ENCODE measurements at regions not wholly inside any gene's neighbourhood (a gene's known extent, or its start where the extent isn't known, plus 50 kb on each side); places are given as distances from the start of the nearest gene placed in this dataset.
"Not testable (repeated sequence)": the region's sequence is repeated elsewhere in the genome, so short reads cannot be mapped to it uniquely, and the experiment has no call there.

DNA sequence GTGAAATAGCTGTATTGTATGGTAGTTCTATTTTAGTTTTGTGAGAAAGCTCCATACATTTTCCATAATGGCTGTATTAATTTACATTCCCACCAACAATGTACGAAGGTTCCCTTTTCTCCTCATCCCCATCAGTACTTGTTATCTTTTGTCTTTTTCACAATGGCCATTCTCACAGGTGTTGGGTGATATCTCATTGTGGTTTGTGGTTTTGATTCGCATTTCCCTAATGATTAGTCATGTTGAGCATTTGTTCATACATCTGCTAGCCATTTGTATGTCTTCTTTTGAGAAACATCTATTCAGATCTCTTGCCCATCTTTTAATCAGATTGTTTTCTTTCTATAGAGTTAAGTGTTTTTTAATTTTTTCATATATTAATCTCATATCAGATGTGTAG lies 931.9 kb downstream of the IGSF11 start:
- peak; percentile 39 for DNase-seq (ENCODE audit: low read depth, low spot score)
- H3K27ac ChIP-seq: no peak overlapping the region

DNA sequence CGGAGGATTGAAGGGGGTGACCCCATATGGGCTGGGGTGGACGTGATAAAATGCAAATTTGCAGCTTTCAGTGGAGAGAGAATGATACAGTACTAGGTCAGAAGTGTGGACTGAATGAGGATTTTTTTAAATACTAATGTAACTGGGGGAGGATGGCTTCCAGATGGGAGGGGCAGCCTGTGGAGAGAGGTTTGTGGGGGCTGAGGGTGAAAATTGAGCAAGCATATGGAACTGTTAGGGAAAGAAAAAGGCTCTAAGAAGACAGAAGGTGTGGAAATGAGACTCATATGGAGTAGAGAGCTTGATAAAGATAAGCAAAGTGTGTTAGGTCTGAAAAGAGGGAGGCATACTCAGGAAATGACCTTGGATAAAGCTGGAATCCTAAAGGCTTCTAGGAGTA lies 926.4 kb downstream of the IGSF11 start:
- DNase-seq (ENCODE audit: low read depth, low spot score): no peak
- H3K27ac ChIP-seq: no peak overlapping the region

DNA sequence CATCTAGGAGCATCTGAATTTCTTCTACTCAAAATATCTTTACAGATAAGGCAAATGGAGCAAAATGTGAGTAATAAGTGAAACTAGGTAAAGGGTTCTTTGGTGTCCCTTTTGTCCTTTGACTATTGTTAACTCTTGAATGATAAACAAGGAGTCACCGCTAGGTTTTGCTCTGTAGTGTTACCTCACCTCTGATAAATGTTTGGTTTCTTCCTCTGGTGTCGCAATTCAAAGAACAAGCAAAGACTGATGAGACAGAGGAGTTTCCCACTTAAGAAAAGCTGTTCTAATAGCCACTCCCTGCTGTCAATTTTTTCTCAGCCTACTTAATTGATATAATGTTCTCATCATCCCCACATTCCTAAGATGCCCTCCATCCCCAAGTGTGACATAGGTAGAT lies 925.9 kb downstream of the IGSF11 start:
- H3K27ac ChIP-seq: no peak overlapping the region
- DNase-seq (ENCODE audit: low read depth, low spot score): peak; percentile 14

DNA sequence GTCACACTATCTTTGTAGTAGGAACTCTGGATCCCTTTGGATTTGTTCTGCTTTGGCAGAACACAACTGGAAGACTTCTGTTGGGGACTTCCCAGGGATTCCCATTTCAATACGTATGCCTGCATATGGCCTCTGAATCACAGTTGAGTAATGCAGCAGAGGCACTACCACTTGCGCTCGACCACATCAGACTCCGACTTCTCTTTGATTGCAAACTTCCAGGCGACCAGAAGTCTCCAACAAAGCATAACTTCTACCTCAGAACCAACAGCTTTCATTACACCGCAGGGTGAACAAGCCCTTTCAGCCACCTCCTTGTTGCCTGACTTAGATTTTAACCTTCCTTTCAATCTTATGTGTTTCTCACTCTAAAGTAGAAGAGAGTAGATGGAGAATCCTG lies 924.4 kb downstream of the IGSF11 start:
- H3K27ac ChIP-seq: no peak overlapping the region
- no peak for DNase-seq (ENCODE audit: low read depth, low spot score)

DNA sequence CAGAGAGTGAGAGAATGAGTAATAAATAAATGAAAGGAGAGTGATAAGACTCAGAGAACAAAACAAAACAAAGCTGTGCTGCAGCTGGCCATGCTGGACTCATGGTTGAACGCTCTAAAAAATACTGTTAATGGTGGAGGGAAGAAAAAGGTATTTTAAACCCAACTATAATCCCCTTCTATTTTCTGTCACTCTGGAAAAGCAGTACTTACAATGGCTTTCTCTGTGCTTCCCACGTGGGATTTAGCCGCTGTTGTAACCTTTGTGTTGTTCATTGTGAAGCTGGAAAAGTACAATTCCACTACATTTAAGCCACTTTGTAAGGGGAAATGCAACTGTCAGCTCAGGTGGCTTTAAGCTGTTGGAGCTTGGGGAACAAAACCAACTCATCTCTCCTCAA lies 917.7 kb downstream of the IGSF11 start:
- no peak overlapping the region for H3K27ac ChIP-seq

DNA sequence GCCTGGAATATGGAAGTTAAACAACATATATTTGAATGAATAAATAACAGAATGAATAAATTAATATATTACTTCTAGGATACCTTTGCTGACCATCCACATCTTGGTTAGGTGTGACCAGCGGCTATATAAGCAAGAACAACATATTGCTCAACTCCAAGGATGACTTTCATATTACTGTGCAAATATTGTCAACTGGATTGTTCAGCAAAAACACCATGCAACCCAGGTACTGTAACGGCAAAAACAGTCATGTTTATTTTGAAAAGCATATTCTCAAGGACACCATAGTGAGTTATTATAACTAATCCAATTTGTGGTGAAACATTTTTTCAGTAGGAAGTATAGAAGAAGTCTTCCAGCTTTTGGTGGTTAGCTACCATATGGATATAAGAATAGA lies 907.9 kb downstream of the IGSF11 start:
- no peak overlapping the region for H3K27ac ChIP-seq
- no peak for DNase-seq (ENCODE audit: low read depth, low spot score)

More for the DNA sequence above, 917.7 kb downstream of the IGSF11 start:
- no peak for DNase-seq (ENCODE audit: low read depth, low spot score)

DNA sequence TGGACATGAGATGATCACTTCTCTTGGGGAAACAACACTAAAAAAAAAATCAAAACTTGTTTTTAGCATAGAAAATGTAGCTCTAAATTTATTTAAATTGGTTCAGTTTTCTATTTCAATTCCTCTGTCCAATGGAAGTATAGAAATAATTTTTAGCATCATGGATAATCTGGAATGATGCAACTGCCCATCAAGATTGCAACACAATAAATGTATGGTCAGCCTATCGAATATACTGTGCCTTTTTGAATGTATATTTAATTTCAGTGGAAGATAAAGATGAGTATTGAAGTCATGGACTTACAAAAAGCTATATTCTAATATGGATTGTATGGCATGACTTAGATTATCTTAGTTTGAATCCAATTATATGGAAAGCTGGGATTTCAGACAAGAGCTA lies 906.7 kb downstream of the IGSF11 start:
- no peak overlapping the region for H3K27ac ChIP-seq
- no peak for DNase-seq (ENCODE audit: low read depth, low spot score)

DNA sequence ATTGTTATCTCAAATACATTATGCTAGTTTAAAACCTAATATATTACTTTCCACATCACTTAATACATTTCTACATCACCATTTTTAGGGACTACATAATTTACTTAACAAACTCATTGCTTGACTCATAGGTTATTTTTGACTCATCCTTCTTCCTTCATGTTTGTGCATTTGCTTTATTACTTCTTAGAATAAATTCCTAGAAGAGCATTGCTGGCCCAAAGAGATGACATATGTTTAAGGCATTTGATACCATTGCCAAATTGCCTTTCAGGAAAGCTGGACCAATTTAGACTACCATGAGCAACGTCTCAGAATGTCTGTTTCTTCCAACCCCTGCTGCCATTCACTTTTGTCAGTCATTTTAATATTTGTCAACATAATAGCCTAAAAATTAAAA lies 905.8 kb downstream of the IGSF11 start:
- DNase-seq (ENCODE audit: low read depth, low spot score): peak; percentile 51

DNA sequence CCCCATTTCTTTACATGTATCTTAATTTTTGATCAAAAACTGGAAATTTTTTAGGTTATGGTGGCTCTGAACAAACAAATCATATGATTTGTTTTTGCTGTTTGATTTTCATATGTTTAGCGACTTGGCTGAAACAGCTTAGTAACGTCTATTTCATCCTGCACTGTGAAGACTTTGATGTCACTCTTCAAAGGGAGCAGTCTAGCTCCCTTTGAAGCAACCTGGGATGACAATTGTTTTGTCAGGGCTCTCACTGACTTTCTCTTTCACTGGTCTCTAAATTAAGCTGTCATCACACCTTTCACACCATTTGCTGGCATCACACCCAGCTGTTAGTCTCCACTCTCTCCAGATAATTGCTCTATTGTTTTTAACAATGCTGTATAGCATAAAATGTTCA lies 896.9 kb downstream of the IGSF11 start:
- no peak for DNase-seq (ENCODE audit: low read depth, low spot score)
- no peak overlapping the region for H3K27ac ChIP-seq

More for the DNA sequence above, 905.8 kb downstream of the IGSF11 start:
- no peak overlapping the region for H3K27ac ChIP-seq

DNA sequence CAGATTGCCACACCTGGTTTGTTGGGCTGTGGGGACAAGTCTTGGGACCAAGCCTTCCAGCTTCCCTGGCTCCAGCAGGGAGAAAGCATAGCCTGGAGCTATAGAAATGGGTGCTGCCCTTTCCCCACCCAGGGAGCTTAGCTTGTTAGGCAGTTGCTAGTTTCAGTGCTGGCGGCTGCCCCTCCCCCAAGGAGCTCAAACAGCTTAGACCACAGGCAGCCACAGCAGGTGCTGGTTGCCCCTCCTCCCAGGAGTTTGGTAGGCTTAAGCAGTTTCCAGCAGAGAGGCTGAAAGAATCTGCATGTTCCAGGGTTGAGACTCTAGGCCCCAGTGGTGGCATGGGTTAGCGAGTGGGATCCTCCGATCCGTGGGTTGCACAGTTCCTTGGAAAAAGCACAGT lies 889.7 kb downstream of the IGSF11 start:
- DNase-seq (ENCODE audit: low read depth, low spot score): no peak
- H3K27ac ChIP-seq: no peak overlapping the region

DNA sequence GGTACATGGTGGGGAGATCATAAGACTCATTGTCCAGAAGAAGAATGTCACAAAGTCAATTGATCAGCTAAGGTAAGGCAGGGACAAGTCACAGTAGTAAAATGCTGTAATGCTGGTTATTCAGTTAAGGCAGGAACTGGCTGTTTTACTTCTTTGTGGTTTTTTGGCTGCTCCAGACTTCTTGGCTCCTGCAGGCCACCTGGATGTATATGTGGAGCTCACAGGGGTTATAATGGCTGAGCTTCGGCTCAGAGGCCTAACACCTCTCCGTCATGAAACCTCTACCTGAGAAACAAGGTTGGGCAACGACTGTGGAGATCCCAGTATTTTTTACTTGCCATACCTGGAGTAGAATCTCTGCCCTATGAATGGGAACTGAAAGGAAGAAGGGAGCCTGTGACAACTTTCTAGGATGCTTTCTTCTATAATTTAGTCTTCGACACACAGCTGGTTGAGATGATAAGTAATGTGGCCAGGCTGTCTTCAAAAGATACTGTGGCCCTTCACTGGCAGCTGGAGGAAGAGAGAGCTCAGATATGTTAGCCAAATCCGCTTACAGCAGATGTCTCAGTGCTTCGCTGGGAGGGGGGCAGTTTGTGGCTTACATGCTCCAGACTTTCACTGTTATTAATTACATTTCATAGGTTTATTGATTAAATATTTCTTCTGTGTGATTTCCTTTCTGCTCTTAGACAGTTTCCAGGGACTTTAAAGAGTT lies 887.8 kb downstream of the IGSF11 start:
- H3K27ac ChIP-seq: no peak overlapping the region
- DNase-seq (ENCODE audit: low read depth, low spot score): no peak

DNA sequence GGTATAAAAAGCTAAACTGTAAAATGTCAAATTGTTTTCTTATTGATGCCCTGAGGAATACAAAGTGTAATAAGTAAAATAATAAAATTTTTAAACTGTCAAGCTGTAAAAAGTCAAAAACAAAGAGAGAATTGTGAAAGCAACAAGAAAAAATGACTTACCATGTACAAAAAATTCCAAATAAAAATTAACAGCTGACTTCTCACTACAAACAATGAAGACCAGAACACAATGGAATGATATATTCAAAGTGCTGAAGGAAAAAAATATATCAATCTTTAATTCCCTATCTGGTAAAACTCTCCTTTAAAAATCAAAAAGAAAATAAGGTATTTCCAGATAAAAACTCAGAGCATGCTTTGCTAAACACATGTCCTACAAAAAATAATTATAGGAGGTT lies 883.5 kb downstream of the IGSF11 start:
- H3K27ac ChIP-seq: no peak overlapping the region
- no peak for DNase-seq (ENCODE audit: low read depth, low spot score)

DNA sequence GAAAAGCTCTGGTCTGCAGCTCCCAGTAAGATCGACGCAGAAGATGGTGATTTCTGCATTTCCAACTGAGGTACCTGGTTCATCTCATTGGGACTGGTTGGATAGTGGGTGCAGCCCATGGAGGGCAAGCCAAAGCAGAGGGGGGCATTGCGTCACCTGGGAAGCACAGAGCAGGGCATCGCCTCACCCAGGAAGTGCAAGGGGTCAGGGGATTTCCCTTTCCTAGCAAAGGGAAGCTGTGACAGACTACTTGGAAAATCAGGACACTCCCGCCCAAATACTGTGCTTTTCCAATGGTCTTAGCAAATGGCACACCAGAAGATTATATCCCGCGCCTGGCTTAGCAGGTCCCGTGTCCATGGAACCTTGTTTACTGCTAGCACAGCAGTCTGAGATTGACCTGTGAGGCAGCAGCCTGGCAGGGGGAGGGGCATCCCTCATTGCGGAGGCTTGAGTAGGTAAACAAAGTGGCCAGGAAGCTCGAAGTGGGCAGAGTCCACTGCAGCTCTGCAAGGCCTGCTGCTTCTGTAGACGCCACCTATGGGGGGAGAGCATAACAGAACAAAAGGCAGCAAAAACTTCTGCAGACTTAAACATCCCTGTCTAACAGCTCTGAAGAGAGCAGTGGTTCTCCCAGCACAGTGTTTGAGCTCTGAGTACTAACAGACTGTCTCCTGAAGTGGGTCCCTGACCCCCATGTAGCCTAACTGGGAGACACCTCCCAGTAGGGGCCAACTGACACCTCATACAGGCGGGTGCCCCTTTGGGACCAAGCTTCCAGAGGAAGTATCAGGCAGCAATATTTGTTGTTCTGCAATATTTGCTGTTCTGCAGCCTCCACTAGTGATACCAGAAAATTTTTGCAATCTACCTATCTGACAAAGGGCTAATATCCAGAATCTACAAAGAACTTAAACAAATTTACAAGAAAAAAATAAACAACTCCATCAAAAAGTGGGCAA lies 871.7 kb downstream of the IGSF11 start:
- H3K27ac ChIP-seq: not testable (repeated sequence)

DNA sequence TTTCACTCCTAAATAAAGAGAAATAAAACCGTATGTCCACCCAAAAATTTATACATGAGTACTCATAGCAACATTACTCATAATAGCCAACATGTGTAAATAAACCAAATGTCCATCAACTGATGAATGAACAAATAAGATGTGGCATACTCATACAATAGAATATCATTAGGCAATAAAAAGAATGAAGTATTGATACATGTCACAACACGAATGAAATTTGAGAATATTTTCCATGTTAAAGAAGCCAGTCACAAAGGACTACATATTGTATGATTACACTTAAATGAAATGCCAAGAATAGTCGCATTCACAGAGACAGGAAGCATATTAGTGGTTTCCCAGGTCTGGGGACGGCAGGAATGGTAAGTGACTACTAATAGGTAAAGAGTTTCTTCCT lies 869.2 kb downstream of the IGSF11 start:
- peak overlapping the region; percentile 49 for H3K27ac ChIP-seq
- peak; percentile 41 for DNase-seq (ENCODE audit: low read depth, low spot score)

More for the DNA sequence above, 871.7 kb downstream of the IGSF11 start:
- DNase-seq (ENCODE audit: low read depth, low spot score): not testable (repeated sequence)

DNA sequence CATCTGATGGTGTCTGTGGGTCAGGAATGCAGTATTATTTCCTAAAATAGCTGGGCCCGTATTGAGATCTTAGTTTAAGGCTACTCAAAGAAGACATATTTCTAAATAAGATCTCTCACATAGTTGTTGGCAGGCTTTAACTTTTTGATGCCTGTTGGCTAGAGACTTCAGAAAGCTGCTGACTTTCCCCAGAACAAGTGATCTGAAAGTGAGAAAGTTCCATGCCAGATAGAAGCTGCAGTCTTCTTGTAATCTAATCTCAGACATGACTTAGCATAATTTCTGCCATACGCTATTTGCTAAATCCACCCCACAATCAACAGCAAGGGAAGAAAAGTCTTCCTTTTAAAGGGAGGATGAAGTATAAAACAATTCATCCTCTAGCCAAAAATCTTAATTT lies 867.1 kb downstream of the IGSF11 start:
- DNase-seq (ENCODE audit: low read depth, low spot score): no peak
- no peak overlapping the region for H3K27ac ChIP-seq

DNA sequence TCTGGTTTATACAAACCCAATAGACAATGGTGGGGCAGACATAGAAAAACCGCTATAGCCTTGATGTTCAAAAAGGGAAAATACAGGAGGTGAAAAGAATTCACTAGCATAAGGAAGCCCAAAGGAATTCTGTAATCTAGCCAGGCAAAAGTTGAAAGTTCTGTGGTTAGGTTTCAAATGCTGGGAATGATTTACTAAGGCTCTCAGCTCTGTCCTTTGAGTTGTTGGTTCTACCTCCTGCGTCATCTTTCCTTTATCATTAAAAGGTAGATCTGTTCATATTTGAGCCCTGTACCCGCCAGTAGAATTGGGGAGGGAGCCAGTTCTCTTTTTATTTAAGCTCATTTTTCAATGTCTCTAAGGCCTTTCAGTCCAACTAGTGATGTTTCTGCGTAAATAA lies 866.5 kb downstream of the IGSF11 start:
- H3K27ac ChIP-seq: no peak overlapping the region
- DNase-seq (ENCODE audit: low read depth, low spot score): no peak

DNA sequence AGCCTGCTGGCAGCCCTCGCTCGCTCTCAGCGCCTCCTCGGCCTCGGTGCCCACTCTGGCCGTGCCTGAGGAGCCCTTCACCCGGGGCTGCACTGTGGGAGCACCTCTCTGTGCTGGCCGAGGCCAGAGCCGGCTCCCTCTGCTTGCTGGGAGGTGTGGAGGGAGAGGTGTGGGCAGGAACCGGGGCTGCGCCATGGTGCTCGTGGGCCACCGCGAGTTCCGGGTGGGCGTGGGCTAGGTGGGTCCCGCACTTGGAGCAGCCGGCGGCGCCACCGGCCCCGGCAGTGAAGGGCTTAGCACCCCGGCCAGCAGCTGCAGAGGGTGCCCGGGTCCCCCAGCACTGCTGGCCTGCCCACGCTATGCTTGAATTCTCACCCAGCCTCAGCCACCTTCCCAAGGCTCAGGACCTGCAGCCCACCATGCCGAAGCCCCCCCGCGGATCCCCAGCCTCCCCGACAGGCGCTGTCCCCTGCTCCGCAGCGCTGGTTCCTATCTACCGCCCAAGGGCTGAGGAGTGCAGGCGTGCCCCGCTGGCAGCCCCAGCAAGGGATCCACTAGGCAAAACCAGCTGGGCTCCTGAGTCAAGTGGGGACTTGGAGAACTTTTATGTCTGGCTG lies 863.3 kb downstream of the IGSF11 start:
- no peak overlapping the region for H3K27ac ChIP-seq
- DNase-seq (ENCODE audit: low read depth, low spot score): no peak

DNA sequence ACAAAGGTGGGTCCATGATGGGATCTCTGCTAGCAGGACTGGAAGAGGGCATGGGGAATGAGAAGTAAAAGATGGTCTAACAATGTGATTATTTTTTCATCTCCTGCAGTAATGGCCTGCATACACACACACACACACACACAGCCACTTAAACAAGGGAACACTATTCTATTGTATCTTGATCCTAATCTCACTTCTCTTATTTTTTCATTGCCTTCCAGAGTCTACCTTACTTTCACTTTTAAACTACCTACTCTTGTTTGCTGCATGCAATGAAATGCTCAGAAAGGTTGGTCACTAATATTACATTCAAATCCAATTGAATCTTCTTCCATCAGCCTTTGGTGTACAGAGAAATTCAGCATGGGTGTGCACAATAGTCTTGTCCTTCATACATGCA lies 853.8 kb downstream of the IGSF11 start:
- H3K27ac ChIP-seq: no peak overlapping the region
- no peak for DNase-seq (ENCODE audit: low read depth, low spot score)

DNA sequence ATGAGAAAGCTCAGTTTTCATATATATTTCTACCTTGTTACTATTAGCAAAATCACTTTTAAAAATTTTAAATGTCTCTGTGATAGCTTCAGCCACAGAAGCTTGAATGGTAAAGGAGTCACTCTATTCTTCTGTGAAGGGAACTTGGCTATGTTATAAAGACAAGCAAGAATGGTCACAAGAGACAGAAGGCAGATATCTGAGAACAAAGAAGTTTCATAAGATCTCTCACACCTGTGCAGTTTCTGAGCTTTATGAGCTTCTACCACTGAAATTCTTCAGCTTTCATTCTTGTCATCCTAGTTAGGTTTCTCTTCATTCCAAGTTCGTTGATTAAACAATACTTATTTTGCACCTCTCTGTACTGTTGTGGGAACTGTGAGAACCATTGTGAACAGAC lies 853.4 kb downstream of the IGSF11 start:
- H3K27ac ChIP-seq: no peak overlapping the region
- no peak for DNase-seq (ENCODE audit: low read depth, low spot score)

DNA sequence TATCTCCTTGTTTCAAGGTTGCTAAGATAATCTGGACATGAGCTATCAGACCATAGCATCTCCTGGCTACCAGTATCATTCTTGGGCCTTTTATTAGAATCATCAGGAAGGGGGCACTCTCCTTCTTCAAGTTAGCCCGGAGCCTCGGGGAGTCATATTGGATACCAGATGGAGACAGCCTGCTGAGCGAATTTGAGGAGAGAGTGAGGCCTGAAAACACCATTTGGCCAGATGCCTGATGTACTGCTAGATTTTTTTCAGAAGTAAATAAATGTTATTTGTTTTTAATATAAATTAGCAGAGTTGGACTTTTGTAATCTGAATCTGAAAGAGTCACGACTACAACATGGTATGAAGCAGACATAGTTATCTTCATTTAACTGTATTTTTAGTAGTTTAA lies 848.6 kb downstream of the IGSF11 start:
- DNase-seq (ENCODE audit: low read depth, low spot score): no peak
- no peak overlapping the region for H3K27ac ChIP-seq

DNA sequence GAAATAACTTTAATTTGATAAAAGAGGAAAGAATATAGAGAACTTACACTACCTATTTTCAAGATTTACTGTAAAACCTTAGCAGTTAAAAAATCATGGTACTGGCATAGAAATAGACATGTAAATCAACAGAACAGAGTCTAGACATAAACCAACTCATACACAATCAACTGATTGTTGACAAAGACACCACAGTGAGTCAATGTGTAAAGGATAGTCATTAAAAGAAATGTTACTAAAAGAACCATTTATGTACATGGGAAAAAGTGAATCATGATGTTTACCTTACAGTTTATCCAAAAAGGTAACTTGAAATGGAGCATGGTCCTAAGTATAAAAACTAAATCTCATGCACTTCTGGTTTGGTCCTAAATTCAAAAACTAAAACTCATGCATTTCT lies 847.4 kb downstream of the IGSF11 start:
- DNase-seq (ENCODE audit: low read depth, low spot score): peak; percentile 70
- H3K27ac ChIP-seq: no peak overlapping the region

Measured in epithelial cell of prostate (primary cell).